Colonic mucosa (tissue), 4 donors: ENCODE measurements at regions not wholly inside any gene's neighbourhood (a gene's known extent, or its start where the extent isn't known, plus 50 kb on each side); places are given as distances from the start of the nearest gene placed in this dataset.

Experiments used
- DNase-seq: peaks from one replicate; pipeline ENCODE4 v3.0.0-alpha.2; 2020
- H3K27ac ChIP-seq: fragments of 200-600 bp; one replicate; pipeline ENCODE4 v1.8.0; 2021
- H3K27me3 ChIP-seq: fragments of 200-600 bp; one replicate; pipeline ENCODE4 v1.8.0; 2021
- H3K36me3 ChIP-seq: fragments of 200-600 bp; one replicate; pipeline ENCODE4 v1.8.0; 2021
- H3K4me1 ChIP-seq: fragments of 200-600 bp; one replicate; pipeline ENCODE4 v1.8.0; 2021; ENCODE audit warnings: mild to moderate bottlenecking
- H3K4me3 ChIP-seq: fragments of 200-600 bp; one replicate; pipeline ENCODE4 v1.8.0; 2021
- H3K9ac ChIP-seq, 2 donors: one replicate each; pipeline ENCODE4 v1.7.0; 2013; ENCODE audit warnings: control low read depth in 2 of 2, low read depth in 2 of 2, low read length in 2 of 2
- H3K9me3 ChIP-seq: fragments of 200-600 bp; one replicate; pipeline ENCODE4 v1.8.0; 2021
- intact Hi-C: fragments of 100-400 bp; cut with DNase I; formaldehyde crosslinking; loops from one replicate; pipeline ENCODE4 v1.14.1; 2022
- TF ChIP-seq, protein P1 (sequence below): fragments of 200-600 bp; IDR thresholded peaks from one replicate; pipeline ENCODE4 v1.8.0; 2022; ENCODE audit warnings: antibody characterized with exemption, mild to moderate bottlenecking
- donor health status: healthy.
- donor health status: DM: no; HTN: no; CAD: no.
- donor health status: DM: no; HTN: no; CAD: no.

DNA sequence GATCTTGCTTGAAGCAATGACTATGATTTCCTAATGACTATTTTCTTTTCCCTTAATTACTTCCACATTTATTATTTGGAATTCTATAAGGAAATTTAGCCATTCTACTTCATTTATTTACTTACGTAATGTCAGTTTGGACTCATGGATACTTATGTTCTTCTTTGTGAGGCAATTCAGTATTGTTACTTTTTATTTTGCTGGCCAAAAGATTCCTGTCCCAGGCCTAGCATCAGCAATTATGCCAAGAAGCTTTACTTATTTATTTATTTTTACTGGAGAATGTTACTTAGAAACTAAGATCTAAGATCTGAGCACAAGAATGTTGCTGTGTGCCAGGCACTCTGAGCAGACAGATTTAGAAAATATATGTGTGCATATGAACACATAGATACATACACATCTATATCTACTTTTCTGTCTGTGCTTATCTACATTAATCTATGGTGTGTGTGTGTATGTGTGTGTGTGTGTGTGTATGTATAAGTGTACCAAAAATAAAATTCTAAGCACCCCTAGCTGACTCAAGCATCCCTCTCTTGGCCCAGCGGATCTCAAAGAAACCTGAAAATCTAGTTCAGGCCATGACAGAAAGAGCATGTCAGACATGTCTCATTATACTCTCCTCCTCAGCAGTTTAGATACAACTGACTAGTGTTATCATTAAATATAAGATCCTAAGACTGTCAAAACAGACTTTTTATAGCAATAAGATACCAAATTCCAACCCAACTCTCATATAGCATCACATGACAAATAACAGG lies 640.0 kb upstream of the GJE1 start:
- no peak overlapping the region for H3K9ac ChIP-seq
- TF ChIP-seq, protein P1, sequence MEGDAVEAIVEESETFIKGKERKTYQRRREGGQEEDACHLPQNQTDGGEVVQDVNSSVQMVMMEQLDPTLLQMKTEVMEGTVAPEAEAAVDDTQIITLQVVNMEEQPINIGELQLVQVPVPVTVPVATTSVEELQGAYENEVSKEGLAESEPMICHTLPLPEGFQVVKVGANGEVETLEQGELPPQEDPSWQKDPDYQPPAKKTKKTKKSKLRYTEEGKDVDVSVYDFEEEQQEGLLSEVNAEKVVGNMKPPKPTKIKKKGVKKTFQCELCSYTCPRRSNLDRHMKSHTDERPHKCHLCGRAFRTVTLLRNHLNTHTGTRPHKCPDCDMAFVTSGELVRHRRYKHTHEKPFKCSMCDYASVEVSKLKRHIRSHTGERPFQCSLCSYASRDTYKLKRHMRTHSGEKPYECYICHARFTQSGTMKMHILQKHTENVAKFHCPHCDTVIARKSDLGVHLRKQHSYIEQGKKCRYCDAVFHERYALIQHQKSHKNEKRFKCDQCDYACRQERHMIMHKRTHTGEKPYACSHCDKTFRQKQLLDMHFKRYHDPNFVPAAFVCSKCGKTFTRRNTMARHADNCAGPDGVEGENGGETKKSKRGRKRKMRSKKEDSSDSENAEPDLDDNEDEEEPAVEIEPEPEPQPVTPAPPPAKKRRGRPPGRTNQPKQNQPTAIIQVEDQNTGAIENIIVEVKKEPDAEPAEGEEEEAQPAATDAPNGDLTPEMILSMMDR = no peak
- H3K4me1 ChIP-seq = no peaks in the 10 kb centered on the region
- no peaks in the 10 kb centered on the region for H3K36me3 ChIP-seq
- H3K27ac ChIP-seq = no peak overlapping the region
- DNase-seq = no peak
- no peaks in the 10 kb centered on the region for H3K27me3 ChIP-seq
- no peaks in the 10 kb centered on the region for H3K9me3 ChIP-seq
- H3K4me3 ChIP-seq = no peak overlapping the region
- intact Hi-C loops = no loop called here

- H3K9ac ChIP-seq = no peak overlapping the region
- no peaks in the 10 kb centered on the region for H3K36me3 ChIP-seq
- H3K27me3 ChIP-seq = no peaks in the 10 kb centered on the region
- DNase-seq = no peak
- H3K4me1 ChIP-seq = no peaks in the 10 kb centered on the region
- no peak overlapping the region for H3K4me3 ChIP-seq
- TF ChIP-seq, protein P1 = no peak
- intact Hi-C loops = no loop called here
- no peaks in the 10 kb centered on the region for H3K9me3 ChIP-seq
- H3K27ac ChIP-seq = no peak overlapping the region
These were observed 641.0 kb upstream of the GJE1 start for GRCh38 chr6:141491684-141492083.

DNA sequence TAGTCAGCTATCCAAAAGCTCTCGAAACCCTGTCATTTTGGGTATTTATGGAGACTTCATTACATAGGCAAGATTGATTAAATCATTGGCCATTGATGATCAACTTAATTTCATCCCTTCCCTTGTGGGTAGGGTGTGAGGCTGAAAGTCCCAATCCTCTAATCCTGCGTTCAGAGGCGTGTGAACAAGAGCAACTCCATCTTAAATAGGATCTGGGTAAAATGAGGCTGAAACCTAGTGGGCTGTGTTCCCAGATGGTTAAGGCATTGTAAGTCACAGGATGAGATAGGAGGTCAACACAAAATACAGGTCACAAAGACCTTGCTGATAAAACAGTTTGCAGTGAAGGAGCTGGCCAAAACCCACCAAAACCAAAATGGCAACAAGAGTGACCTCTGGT lies 641.7 kb upstream of the GJE1 start:
- no peaks in the 10 kb centered on the region for H3K4me1 ChIP-seq
- H3K9me3 ChIP-seq = no peaks in the 10 kb centered on the region
- TF ChIP-seq, protein P1 = no peak
- H3K9ac ChIP-seq = no peak overlapping the region
- H3K4me3 ChIP-seq = no peak overlapping the region
- H3K27ac ChIP-seq = no peak overlapping the region
- DNase-seq = no peak
- intact Hi-C loops = no loop called here
- H3K27me3 ChIP-seq = no peaks in the 10 kb centered on the region
- H3K36me3 ChIP-seq = no peaks in the 10 kb centered on the region

- Histone ChIP-seq H3K36me3 (no peaks in the 10 kb centered on the region), H3K4me3 (no peak overlapping the region), H3K27me3 (no peaks in the 10 kb centered on the region), H3K27ac (no peak overlapping the region), H3K4me1 (no peaks in the 10 kb centered on the region), H3K9ac (no peak overlapping the region), H3K9me3 (no peaks in the 10 kb centered on the region)
- no peak for DNase-seq
- TF ChIP-seq, protein P1 = no peak
- intact Hi-C loops = no loop called here
These were observed 644.2 kb upstream of the GJE1 start for GRCh38 chr6:141488488-141488887.

- Histone ChIP-seq H3K4me1 (no peaks in the 10 kb centered on the region), H3K9me3 (no peaks in the 10 kb centered on the region), H3K27me3 (no peaks in the 10 kb centered on the region), H3K4me3 (no peak overlapping the region), H3K36me3 (no peaks in the 10 kb centered on the region), H3K27ac (no peak overlapping the region), H3K9ac (no peak overlapping the region)
- intact Hi-C loops = no loop called here
- TF ChIP-seq, protein P1 = no peak
- no peak for DNase-seq
These were observed 645.8 kb upstream of the GJE1 start for GRCh38 chr6:141486942-141487341.
